Prostate gland (tissue), 2 donors: ENCODE measurements at regions not wholly inside any gene's neighbourhood (a gene's known extent, or its start where the extent isn't known, plus 50 kb on each side); places are given as distances from the start of the nearest gene placed in this dataset.
"Not testable (repeated sequence)": the region's sequence is repeated elsewhere in the genome, so short reads cannot be mapped to it uniquely, and the experiment has no call there.

Source experiments
- DNase-seq: peaks from one replicate; pipeline ENCODE4 v3.0.0-alpha.2; 2019; ENCODE audit warnings: low spot score
- H3K27ac ChIP-seq, 2 donors: fragments of 200-600 bp; sonication (generic); 2 replicates each; pipeline ENCODE4 v1.5.1; 2017 to 2019
- H3K27me3 ChIP-seq: fragments of 200-600 bp; sonication (generic); replicated peaks from 2 replicates; pipeline ENCODE4 v1.5.1; 2019; ENCODE audit not compliant: insufficient read depth
- H3K36me3 ChIP-seq, 2 donors: fragments of 200-600 bp; sonication (generic); 1 replicate in 1 of 2; 2 replicates in 1 of 2; pipeline versions ENCODE4 v1.5.1 to v1.8.1; 2017 to 2019
- H3K4me1 ChIP-seq: fragments of 200-600 bp; sonication (generic); replicated peaks from 2 replicates; pipeline ENCODE4 v1.5.1; 2019
- H3K4me3 ChIP-seq, 2 donors: fragments of 200-600 bp; sonication (generic); 2 replicates each; pipeline ENCODE4 v1.5.1; 2017 to 2019
- H3K9me3 ChIP-seq: fragments of 200-600 bp; sonication (generic); 2 replicates; pipeline ENCODE4 v1.5.1; 2017
- CTCF ChIP-seq, 4 experiments: fragments of 200-600 bp in 2 of 4; fragments of 450-650 bp in 2 of 4; sonication (generic) in 2 of 4; IDR thresholded peaks; 1 replicate in 3 of 4; 2 replicates in 1 of 4; pipeline ENCODE4 v1.5.1; 2016 to 2019; ENCODE audit warnings: antibody characterized with exemption in 4 of 4, mild to moderate bottlenecking in 2 of 4, moderate library complexity in 2 of 4
- POLR2A ChIP-seq: fragments of 450-650 bp; IDR thresholded peaks from one replicate; pipeline ENCODE4 v1.6.1; 2016; ENCODE audit warnings: antibody characterized with exemption, mild to moderate bottlenecking
- POLR2AphosphoS5 ChIP-seq: sonication (generic); formaldehyde crosslinking; IDR thresholded peaks from one replicate; pipeline ENCODE4 v1.6.1; 2017; ENCODE audit warnings: antibody characterized with exemption
- WGBS: methylation state at CpG from one replicate; pipeline ENCODE4 v1.1.5; 2018; 5-methylcytosine and 5-hydroxymethylcytosine counted together
- intact Hi-C: fragments of 100-400 bp; cut with DNase I; formaldehyde crosslinking; loops from one replicate; pipeline ENCODE4 v1.14.2; 2022

- H3K27ac ChIP-seq = no peak overlapping the region
- no peaks in the 10 kb centered on the region for H3K4me1 ChIP-seq
- no peak for DNase-seq
- 46% methylated on average over 3 of the region's 3 CpGs for WGBS
- H3K27me3 ChIP-seq = no peaks in the 10 kb centered on the region
- no peaks in the 10 kb centered on the region for H3K36me3 ChIP-seq
- H3K9me3 ChIP-seq = no peaks in the 10 kb centered on the region
- intact Hi-C loops = no loop called here
- H3K4me3 ChIP-seq = no peak overlapping the region
- TF ChIP-seq POLR2A (no peak), POLR2AphosphoS5 (no peak), CTCF (IDR thresholded peaks at IDR 0.05) (no peak)
These were observed 147.5 kb upstream of the SYNPR start for GRCh38 chr3:63130625-63131024.

- no peaks in the 10 kb centered on the region for H3K4me1 ChIP-seq
- TF ChIP-seq POLR2A = no peak
- no peak for TF ChIP-seq POLR2AphosphoS5
- no peak for TF ChIP-seq CTCF (IDR thresholded peaks at IDR 0.05)
- intact Hi-C loops = no loop called here
- H3K27ac ChIP-seq = no peak overlapping the region
- no peak for DNase-seq
- H3K27me3 ChIP-seq = no peaks in the 10 kb centered on the region
- 85% methylated on average over 6 of the region's 6 CpGs for WGBS
- H3K36me3 ChIP-seq = no peaks in the 10 kb centered on the region
- no peak overlapping the region for H3K4me3 ChIP-seq
- no peaks in the 10 kb centered on the region for H3K9me3 ChIP-seq
These were observed 145.5 kb upstream of the SYNPR start for GRCh38 chr3:63132461-63133250.

GRCh38 chr3:63135367-63135766, 142.7 kb upstream of the SYNPR start:
- no peak for TF ChIP-seq POLR2AphosphoS5
- no peak for TF ChIP-seq CTCF (IDR thresholded peaks at IDR 0.05)
- no peak for TF ChIP-seq POLR2A
- DNase-seq = no peak
- Histone ChIP-seq H3K4me1 (no peaks in the 10 kb centered on the region), H3K27me3 (no peaks in the 10 kb centered on the region), H3K9me3 (no peaks in the 10 kb centered on the region), H3K36me3 (no peaks in the 10 kb centered on the region), H3K27ac (no peak overlapping the region), H3K4me3 (no peak overlapping the region)
- intact Hi-C loops = no loop called here

GRCh38 chr3:63136249-63136648, 141.9 kb upstream of the SYNPR start:
- H3K27ac ChIP-seq, DNase-seq, H3K9me3 ChIP-seq, intact Hi-C loops, H3K27me3 ChIP-seq, H3K4me1 ChIP-seq, H3K4me3 ChIP-seq, H3K36me3 ChIP-seq: not testable (repeated sequence)
- 84% methylated on average over 23 of the region's 26 CpGs for WGBS

GRCh38 chr3:63142681-63143080, 135.4 kb upstream of the SYNPR start:
- 53% methylated on average over 2 of the region's 2 CpGs for WGBS
- H3K9me3 ChIP-seq = no peaks in the 10 kb centered on the region
- no peak overlapping the region for H3K4me3 ChIP-seq
- H3K36me3 ChIP-seq = no peaks in the 10 kb centered on the region
- DNase-seq = no peak
- H3K27me3 ChIP-seq = no peaks in the 10 kb centered on the region
- H3K27ac ChIP-seq = no peak overlapping the region
- H3K4me1 ChIP-seq = no peaks in the 10 kb centered on the region
- TF ChIP-seq POLR2A (no peak), CTCF (IDR thresholded peaks at IDR 0.05) (no peak), POLR2AphosphoS5 (no peak)
- intact Hi-C loops = no loop called here
